Trophoblast cell (in vitro differentiated cells and primary cell): ENCODE measurements at regions not wholly inside any gene's neighbourhood (a gene's known extent, or its start where the extent isn't known, plus 50 kb on each side); places are given as distances from the start of the nearest gene placed in this dataset.

Experiments
- DNase-seq, 2 donors: peaks; one replicate each; pipeline ENCODE4 v3.0.0-alpha.2; 2016
- H2AFZ ChIP-seq: 2 replicates; pipeline ENCODE4 v1.6.1; 2013; ENCODE audit warnings: low read length, moderate library complexity, mild to moderate bottlenecking; ENCODE audit not compliant: insufficient read depth, poor library complexity
- H2AK5ac ChIP-seq: 2 replicates; pipeline ENCODE4 v1.6.1; 2013; ENCODE audit warnings: mild to moderate bottlenecking, low read length
- H2BK120ac ChIP-seq: 2 replicates; pipeline ENCODE4 v1.6.1; 2013; ENCODE audit warnings: low read length, mild to moderate bottlenecking, moderate library complexity; ENCODE audit not compliant: insufficient read depth, poor library complexity
- H2BK12ac ChIP-seq: 2 replicates; pipeline ENCODE4 v1.6.1; 2013; ENCODE audit warnings: mild to moderate bottlenecking, low read length, moderate library complexity
- H2BK5ac ChIP-seq: 2 replicates; pipeline ENCODE4 v1.6.1; 2013; ENCODE audit warnings: low read length, low read depth, moderate library complexity, mild to moderate bottlenecking; ENCODE audit not compliant: poor library complexity
- H3K14ac ChIP-seq: 2 replicates; pipeline ENCODE4 v1.6.1; 2013; ENCODE audit warnings: mild to moderate bottlenecking, low read length
- H3K18ac ChIP-seq: 2 replicates; pipeline ENCODE4 v1.6.1; 2013; ENCODE audit warnings: mild to moderate bottlenecking, low read length
- H3K23ac ChIP-seq: 2 replicates; pipeline ENCODE4 v1.6.1; 2013; ENCODE audit warnings: low read length
- H3K27ac ChIP-seq: 2 replicates; pipeline ENCODE4 v1.5.1; 2013; ENCODE audit warnings: low read depth, mild to moderate bottlenecking, inconsistent platforms, low read length, moderate library complexity
- H3K27me3 ChIP-seq: 2 replicates; pipeline ENCODE4 v1.6.1; 2013; ENCODE audit warnings: inconsistent platforms, mild to moderate bottlenecking, low read length, moderate library complexity; ENCODE audit not compliant: insufficient read depth
- H3K36me3 ChIP-seq, 2 experiments: 1 replicate in 1 of 2; 2 replicates in 1 of 2; pipeline ENCODE4 v1.6.1; 2013; ENCODE audit warnings: low read length in 2 of 2, mild to moderate bottlenecking in 2 of 2, moderate library complexity in 1 of 2; ENCODE audit not compliant: insufficient read depth in 2 of 2, control insufficient read depth in 1 of 2
- H3K4ac ChIP-seq: 2 replicates; pipeline ENCODE4 v1.6.1; 2013; ENCODE audit warnings: low read depth, mild to moderate bottlenecking, low read length, moderate library complexity
- H3K4me1 ChIP-seq, 2 experiments: 1 replicate in 1 of 2; 2 replicates in 1 of 2; pipeline ENCODE4 v1.6.1; 2013; ENCODE audit warnings: low read length in 2 of 2, mild to moderate bottlenecking in 2 of 2, moderate library complexity in 1 of 2; ENCODE audit not compliant: insufficient read depth in 2 of 2, control insufficient read depth in 1 of 2
- H3K4me2 ChIP-seq: 2 replicates; pipeline ENCODE4 v1.6.1; 2013; ENCODE audit warnings: inconsistent platforms, mild to moderate bottlenecking, low read length, moderate library complexity
- H3K4me3 ChIP-seq: 2 replicates; pipeline ENCODE4 v1.5.1; 2013; ENCODE audit warnings: mild to moderate bottlenecking, low read depth, low read length, inconsistent platforms
- H3K79me1 ChIP-seq: one replicate; pipeline ENCODE4 v1.6.1; 2013; ENCODE audit warnings: low read length
- H3K79me2 ChIP-seq: 2 replicates; pipeline ENCODE4 v1.6.1; 2013; ENCODE audit warnings: low read length, mild to moderate bottlenecking; ENCODE audit not compliant: control insufficient read depth, insufficient read depth, poor library complexity
- H3K9ac ChIP-seq: 2 replicates; pipeline ENCODE4 v1.6.1; 2013; ENCODE audit warnings: mild to moderate bottlenecking, low read length
- H3K9me3 ChIP-seq: 2 replicates; pipeline ENCODE4 v1.6.1; 2013; ENCODE audit warnings: low read depth, mild to moderate bottlenecking, control low read depth, inconsistent platforms, low read length; ENCODE audit not compliant: insufficient read depth
- H4K12ac ChIP-seq: 2 replicates; pipeline ENCODE4 v1.6.1; 2013; ENCODE audit warnings: low read depth, mild to moderate bottlenecking, low read length, moderate library complexity
- H4K8ac ChIP-seq: 2 replicates; pipeline ENCODE4 v1.6.1; 2013; ENCODE audit warnings: low read depth, mild to moderate bottlenecking, low read length, moderate library complexity
- H4K91ac ChIP-seq: one replicate; pipeline ENCODE4 v1.6.1; 2013; ENCODE audit warnings: low read depth, mild to moderate bottlenecking, low read length, moderate library complexity
- WGBS: extraction: QIAGEN DNeasy Blood & Tissue Kit; methylation state at CpG from one replicate; pipeline ENCODE4 v1.1.7; 2013; ENCODE audit warnings: missing lambda C conversion rate; ENCODE audit not compliant: insufficient read length, insufficient coverage; ENCODE audit errors: extremely low coverage; 5-methylcytosine and 5-hydroxymethylcytosine counted together

DNA sequence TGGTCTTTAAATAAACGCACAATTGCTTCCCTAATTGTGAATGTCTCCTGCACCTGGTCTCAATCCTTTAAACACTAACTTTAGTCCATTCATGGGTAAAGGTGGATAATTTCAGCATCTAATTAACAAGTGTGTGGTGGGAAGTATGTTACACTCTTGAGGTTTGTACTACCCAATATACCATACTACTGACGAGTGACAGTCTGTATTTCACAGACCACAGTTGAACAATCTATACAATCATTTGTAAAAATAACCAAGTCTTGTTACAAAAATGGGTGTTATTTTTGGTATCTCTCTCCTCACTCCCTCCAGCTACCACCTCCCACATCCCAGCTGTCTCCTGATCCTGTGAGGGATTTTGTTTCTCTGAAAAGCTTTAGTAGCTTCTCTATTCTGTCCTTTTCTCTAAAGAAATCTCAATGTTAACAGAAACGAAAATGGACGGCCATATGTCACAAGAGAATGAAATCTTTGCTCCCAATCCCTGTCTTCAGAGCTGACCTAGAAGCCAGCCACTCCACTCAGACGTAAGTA, 62.3 kb upstream of the ZNF366 start:
- no peak for DNase-seq
- H3K9ac ChIP-seq: no peak overlapping the region
- H3K27ac ChIP-seq: no peak overlapping the region
- no peaks in the 10 kb centered on the region for H3K36me3 ChIP-seq
- no peak overlapping the region for H2BK5ac ChIP-seq
- no peak overlapping the region for H4K91ac ChIP-seq
- H3K9me3 ChIP-seq: no peaks in the 10 kb centered on the region
- H2AFZ ChIP-seq: no peak overlapping the region
- H3K18ac ChIP-seq: no peak overlapping the region
- no peak overlapping the region for H3K23ac ChIP-seq
- no peaks in the 10 kb centered on the region for H3K4me1 ChIP-seq
- no CpG with 5 or more reads among the region's 5 CpGs for WGBS
- H3K4me3 ChIP-seq: no peak overlapping the region
- H3K79me2 ChIP-seq: no peaks in the 10 kb centered on the region
- H3K14ac ChIP-seq: no peak overlapping the region
- no peak overlapping the region for H2AK5ac ChIP-seq
- H2BK120ac ChIP-seq: no peak overlapping the region
- H4K8ac ChIP-seq: no peak overlapping the region
- no peak overlapping the region for H4K12ac ChIP-seq
- H3K4me2 ChIP-seq: no peak overlapping the region
- peak overlapping the region; percentile 38 for H2BK12ac ChIP-seq
- H3K79me1 ChIP-seq: peaks cover 7% of the 10 kb centered on the region
- H3K4ac ChIP-seq: no peak overlapping the region
- H3K27me3 ChIP-seq: no peaks in the 10 kb centered on the region

DNA sequence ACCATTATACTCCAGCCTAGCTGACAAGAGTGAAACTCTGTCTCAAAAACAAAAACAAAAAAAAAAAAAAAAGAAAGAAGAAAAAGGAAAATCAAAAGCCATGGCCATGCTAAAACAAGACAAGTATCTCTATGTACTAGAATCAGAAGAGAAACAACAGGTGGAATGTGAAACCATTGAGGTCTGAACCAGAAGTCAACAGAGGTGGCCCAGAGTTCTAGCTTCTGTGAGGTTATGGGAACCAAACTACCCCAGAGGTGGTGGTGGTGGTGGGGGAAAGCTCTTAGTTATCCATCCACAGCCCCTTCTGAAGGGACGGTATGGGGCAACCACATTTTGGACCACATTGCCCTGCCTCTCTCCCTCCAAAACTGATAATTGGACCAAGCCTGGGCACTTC, 59.5 kb upstream of the ZNF366 start:
- Histone ChIP-seq H2AK5ac (no peak overlapping the region), H2AFZ (no peak overlapping the region), H2BK5ac (peak overlapping the region; percentile 29), H2BK120ac (peak overlapping the region; percentile 85), H3K23ac (no peak overlapping the region), H4K12ac (no peak overlapping the region), H3K4me1 (no peaks in the 10 kb centered on the region), H3K36me3 (no peaks in the 10 kb centered on the region), H3K9ac (no peak overlapping the region), H3K27ac (no peak overlapping the region), H3K14ac (peak overlapping the region; percentile 45), H4K8ac (no peak overlapping the region), H3K79me1 (peaks cover 5% of the 10 kb centered on the region), H3K18ac (no peak overlapping the region), H3K9me3 (no peaks in the 10 kb centered on the region), H3K4ac (no peak overlapping the region), H3K79me2 (no peaks in the 10 kb centered on the region), H4K91ac (peak overlapping the region; percentile 72), H3K27me3 (no peaks in the 10 kb centered on the region), H3K4me2 (no peak overlapping the region), H3K4me3 (no peak overlapping the region), H2BK12ac (peak overlapping the region; percentile 85)
- DNase-seq: no peak
- WGBS: no CpG with 5 or more reads among the region's 1 CpG

DNA sequence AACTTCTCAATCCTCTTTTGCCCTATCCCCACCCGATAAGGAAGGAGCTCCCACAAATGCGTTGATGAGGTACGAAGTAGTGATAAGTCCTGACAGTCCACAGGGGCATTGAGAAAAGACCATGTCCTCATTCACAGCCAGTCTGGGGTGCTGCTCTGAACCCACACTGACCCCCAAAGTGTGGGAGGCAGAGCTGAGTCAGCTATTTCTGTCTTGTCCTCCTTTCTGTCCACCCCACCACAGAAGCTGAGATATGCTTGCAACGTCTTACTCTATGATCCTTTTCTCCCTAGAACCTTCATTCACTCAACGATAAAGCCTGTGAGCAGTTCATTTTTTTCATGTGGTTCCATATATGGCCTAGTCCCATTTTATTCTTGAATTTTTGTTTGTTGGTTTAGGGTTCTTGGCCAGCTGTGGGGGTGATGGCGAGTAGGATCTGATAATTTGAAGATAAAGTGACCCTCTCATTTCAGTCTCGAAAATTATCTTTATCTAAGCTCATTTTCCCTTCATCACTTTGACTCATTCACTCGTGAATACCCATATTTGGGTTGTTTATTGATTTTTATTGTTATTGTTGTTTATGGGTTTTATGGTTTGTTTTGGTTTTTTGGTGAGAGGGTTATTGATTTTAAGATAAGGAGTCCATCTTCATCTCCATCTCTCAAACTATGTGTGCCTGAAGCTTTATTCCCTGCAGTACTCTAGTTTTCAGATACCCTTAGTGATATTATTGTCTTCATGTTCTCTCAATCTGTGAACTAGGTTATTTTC, 58.5 kb upstream of the ZNF366 start:
- H3K79me1 ChIP-seq: peaks cover 5% of the 10 kb centered on the region
- peak overlapping the region; percentile 52 for H2BK12ac ChIP-seq
- peak overlapping the region; percentile 87 for H2BK120ac ChIP-seq
- no peak for DNase-seq
- no peaks in the 10 kb centered on the region for H3K79me2 ChIP-seq
- no peak overlapping the region for H3K27ac ChIP-seq
- H3K36me3 ChIP-seq: no peaks in the 10 kb centered on the region
- no peak overlapping the region for H3K4me3 ChIP-seq
- H3K9ac ChIP-seq: no peak overlapping the region
- H3K23ac ChIP-seq: no peak overlapping the region
- H3K18ac ChIP-seq: no peak overlapping the region
- H2AFZ ChIP-seq: no peak overlapping the region
- no CpG with 5 or more reads among the region's 8 CpGs for WGBS
- H2BK5ac ChIP-seq: peak overlapping the region; percentile 42
- H3K4me1 ChIP-seq: no peaks in the 10 kb centered on the region
- H2AK5ac ChIP-seq: no peak overlapping the region
- no peak overlapping the region for H3K4ac ChIP-seq
- H3K9me3 ChIP-seq: no peaks in the 10 kb centered on the region
- peak overlapping the region; percentile 36 for H3K14ac ChIP-seq
- peak overlapping the region; percentile 20 for H4K8ac ChIP-seq
- H3K4me2 ChIP-seq: no peak overlapping the region
- H4K91ac ChIP-seq: peak overlapping the region; percentile 75
- H4K12ac ChIP-seq: no peak overlapping the region
- H3K27me3 ChIP-seq: no peaks in the 10 kb centered on the region

DNA sequence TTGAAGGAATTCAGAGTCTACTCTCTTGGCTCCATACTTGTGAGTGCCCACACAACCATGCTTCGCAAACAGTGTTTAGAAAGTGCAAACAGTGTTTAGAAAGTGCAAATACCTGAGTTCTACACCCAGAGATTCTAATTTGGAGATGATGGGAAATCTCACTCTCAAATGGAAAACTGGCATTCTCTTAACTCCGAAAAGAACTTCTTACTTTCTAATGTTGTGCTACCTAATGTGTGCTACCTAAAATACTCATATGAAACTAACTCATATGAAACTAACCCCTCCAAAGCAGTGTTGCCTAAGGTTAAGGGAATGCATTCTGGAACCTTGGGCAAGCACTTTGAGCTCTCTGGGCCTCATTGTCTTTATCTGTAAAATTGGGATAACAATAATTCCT, 55.5 kb upstream of the ZNF366 start:
- H3K18ac ChIP-seq: no peak overlapping the region
- no peak overlapping the region for H3K9ac ChIP-seq
- no peaks in the 10 kb centered on the region for H3K79me2 ChIP-seq

More for the DNA sequence above, 55.5 kb upstream of the ZNF366 start:
- H3K36me3 ChIP-seq: no peaks in the 10 kb centered on the region
- H4K91ac ChIP-seq: no peak overlapping the region
- no peak overlapping the region for H4K12ac ChIP-seq
- no peak overlapping the region for H3K23ac ChIP-seq
- H2BK5ac ChIP-seq: no peak overlapping the region
- no peak overlapping the region for H3K4ac ChIP-seq
- DNase-seq: no peak
- no peaks in the 10 kb centered on the region for H3K9me3 ChIP-seq
- no peak overlapping the region for H4K8ac ChIP-seq
- no peak overlapping the region for H3K14ac ChIP-seq
- no peak overlapping the region for H2AFZ ChIP-seq
- no peak overlapping the region for H2BK120ac ChIP-seq
- no peak overlapping the region for H3K4me3 ChIP-seq
- no peak overlapping the region for H2AK5ac ChIP-seq
- peaks cover 10% of the 10 kb centered on the region for H3K79me1 ChIP-seq
- no peak overlapping the region for H3K27ac ChIP-seq
- no peak overlapping the region for H3K4me2 ChIP-seq
- H3K27me3 ChIP-seq: no peaks in the 10 kb centered on the region
- WGBS: no CpG with 5 or more reads among the region's 2 CpGs
- H2BK12ac ChIP-seq: no peak overlapping the region
- peaks cover 0 to 2% of the 10 kb centered on the region in 2 experiments for H3K4me1 ChIP-seq
